Liver (tissue), 3 donors: ENCODE measurements at regions not wholly inside any gene's neighbourhood (a gene's known extent, or its start where the extent isn't known, plus 50 kb on each side); places are given as distances from the start of the nearest gene placed in this dataset.

Experiments
- RAD21 ChIP-seq, 2 donors: IDR thresholded peaks; 2 replicates each; pipeline ENCODE4 v1.6.1; 2016; ENCODE audit warnings: antibody characterized with exemption in 2 of 2, mild to moderate bottlenecking in 2 of 2
- TF ChIP-seq, protein P1 (sequence below): fragments of 150-350 bp; IDR thresholded peaks from 2 replicates; pipeline ENCODE4 v1.5.1; 2017; ENCODE audit warnings: improper control_type of control experiment, low read depth, low read length; ENCODE audit not compliant: missing input control
- donor health status: healthy.
- donor health status: healthy.

GRCh38 chr18:78540636-78541529, 438.7 kb upstream of the SALL3 start:
- TF ChIP-seq RAD21 (IDR thresholded peaks at IDR 0.05), result no peak
- TF ChIP-seq, protein P1, sequence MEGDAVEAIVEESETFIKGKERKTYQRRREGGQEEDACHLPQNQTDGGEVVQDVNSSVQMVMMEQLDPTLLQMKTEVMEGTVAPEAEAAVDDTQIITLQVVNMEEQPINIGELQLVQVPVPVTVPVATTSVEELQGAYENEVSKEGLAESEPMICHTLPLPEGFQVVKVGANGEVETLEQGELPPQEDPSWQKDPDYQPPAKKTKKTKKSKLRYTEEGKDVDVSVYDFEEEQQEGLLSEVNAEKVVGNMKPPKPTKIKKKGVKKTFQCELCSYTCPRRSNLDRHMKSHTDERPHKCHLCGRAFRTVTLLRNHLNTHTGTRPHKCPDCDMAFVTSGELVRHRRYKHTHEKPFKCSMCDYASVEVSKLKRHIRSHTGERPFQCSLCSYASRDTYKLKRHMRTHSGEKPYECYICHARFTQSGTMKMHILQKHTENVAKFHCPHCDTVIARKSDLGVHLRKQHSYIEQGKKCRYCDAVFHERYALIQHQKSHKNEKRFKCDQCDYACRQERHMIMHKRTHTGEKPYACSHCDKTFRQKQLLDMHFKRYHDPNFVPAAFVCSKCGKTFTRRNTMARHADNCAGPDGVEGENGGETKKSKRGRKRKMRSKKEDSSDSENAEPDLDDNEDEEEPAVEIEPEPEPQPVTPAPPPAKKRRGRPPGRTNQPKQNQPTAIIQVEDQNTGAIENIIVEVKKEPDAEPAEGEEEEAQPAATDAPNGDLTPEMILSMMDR, result no peak
